CD8-positive, alpha-beta memory T cell (primary cell): ENCODE measurements at regions not wholly inside any gene's neighbourhood (a gene's known extent, or its start where the extent isn't known, plus 50 kb on each side); places are given as distances from the start of the nearest gene placed in this dataset.

Experiments used
- CTCF ChIA-PET: fragments of 350-600 bp; sonication (Branson Sonifier 250); formaldehyde crosslinking; loops from one replicate; lab custom pipeline; 2021; ENCODE audit warnings: antibody characterized with exemption; lab: Charles Lee
- POLR2A ChIA-PET: fragments of 350-600 bp; sonication (Branson Sonifier 250); formaldehyde crosslinking; loops from one replicate; lab custom pipeline; 2021; ENCODE audit warnings: antibody characterized with exemption; lab: Charles Lee
- DNase-seq, 5 donors: peaks; one replicate each; pipeline versions ENCODE4 v3.0.0 to v3.0.0-alpha.2; 2020 to 2022; ENCODE audit warnings: mixed read lengths in 1 of 5
- H3K27ac ChIP-seq: one replicate; pipeline ENCODE4 v1.7.0; 2013; ENCODE audit warnings: low read depth, mild to moderate bottlenecking, low read length, moderate library complexity
- H3K27me3 ChIP-seq: 2 replicates; pipeline ENCODE4 v1.7.0; 2013; ENCODE audit warnings: low read length, mild to moderate bottlenecking; ENCODE audit not compliant: insufficient read depth, poor library complexity, severe bottlenecking
- H3K36me3 ChIP-seq: 2 replicates; pipeline ENCODE4 v1.7.0; 2013; ENCODE audit warnings: mild to moderate bottlenecking, low read length, moderate library complexity; ENCODE audit not compliant: insufficient read depth
- H3K4me1 ChIP-seq: 2 replicates; pipeline ENCODE4 v1.7.0; 2013; ENCODE audit warnings: mild to moderate bottlenecking, low read length, moderate library complexity; ENCODE audit not compliant: insufficient read depth
- H3K4me3 ChIP-seq: 2 replicates; pipeline ENCODE4 v1.7.0; 2013; ENCODE audit warnings: mild to moderate bottlenecking, low read length
- H3K9me3 ChIP-seq: 2 replicates; pipeline ENCODE4 v1.7.0; 2013; ENCODE audit warnings: mild to moderate bottlenecking, low read length
- H3K27ac Mint-ChIP-seq, 8 donors: one replicate each; pipeline ENCODE4 v1.8.0; 2020 to 2021; ENCODE audit warnings: mixed read lengths in 8 of 8, mild to moderate bottlenecking in 6 of 8, inconsistent platforms in 3 of 8, moderate library complexity in 3 of 8
- H3K27me3 Mint-ChIP-seq, 2 donors: one replicate each; pipeline ENCODE4 v1.8.0; 2020 to 2021; ENCODE audit warnings: mixed read lengths in 2 of 2, mild to moderate bottlenecking in 1 of 2, moderate library complexity in 1 of 2
- H3K36me3 Mint-ChIP-seq, 3 donors: one replicate each; pipeline ENCODE4 v1.8.0; 2020 to 2021; ENCODE audit warnings: mixed read lengths in 3 of 3, inconsistent platforms in 1 of 3, mild to moderate bottlenecking in 1 of 3
- H3K4me1 Mint-ChIP-seq, 3 donors: one replicate each; pipeline ENCODE4 v1.8.0; 2020 to 2021; ENCODE audit warnings: mixed read lengths in 3 of 3, inconsistent platforms in 1 of 3, mild to moderate bottlenecking in 1 of 3
- H3K4me3 Mint-ChIP-seq, 7 donors: one replicate each; pipeline ENCODE4 v1.8.0; 2020 to 2021; ENCODE audit warnings: mixed read lengths in 7 of 7, mild to moderate bottlenecking in 6 of 7, moderate library complexity in 4 of 7, inconsistent platforms in 2 of 7
- H3K9me3 Mint-ChIP-seq, 5 donors: one replicate each; pipeline ENCODE4 v1.8.0; 2020 to 2022; ENCODE audit warnings: mixed read lengths in 5 of 5, mild to moderate bottlenecking in 3 of 5, moderate library complexity in 2 of 5, inconsistent platforms in 1 of 5

DNA sequence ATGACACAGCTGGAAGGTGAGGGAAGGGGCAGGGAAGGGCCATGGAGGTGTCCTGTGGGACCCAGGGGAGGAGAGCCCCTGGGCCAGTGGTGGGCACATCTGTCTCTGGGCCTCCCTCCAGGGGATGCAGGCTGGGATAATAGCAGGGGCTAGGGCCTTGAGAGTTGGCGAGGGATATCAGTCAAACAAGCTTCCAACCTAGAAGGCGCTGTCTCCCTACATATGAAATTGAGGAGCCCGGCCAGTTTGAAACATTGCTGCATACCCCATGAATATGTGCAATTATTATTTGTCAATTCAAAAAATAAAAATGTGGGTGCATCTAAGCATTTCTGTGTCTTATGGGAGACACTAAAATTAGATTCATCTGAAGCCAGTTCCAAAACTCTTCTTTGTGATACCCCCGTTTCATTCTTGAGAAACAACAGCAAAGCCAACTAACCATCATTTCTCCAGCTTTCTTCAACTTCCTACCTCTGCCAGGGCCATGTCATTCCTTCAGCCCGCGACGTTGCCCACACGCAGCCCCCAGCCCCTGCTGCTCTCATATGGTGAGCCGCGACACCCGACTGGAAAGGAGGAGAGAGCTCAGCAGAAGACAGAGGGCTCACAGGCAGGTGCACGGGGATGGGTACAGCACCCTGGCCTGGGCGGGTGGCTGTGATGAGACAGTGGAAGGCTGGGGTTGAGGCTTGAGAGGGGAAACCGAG is 418.7 kb downstream of the GLRX3 start:
- H3K4me3 Mint-ChIP-seq: no peak overlapping the region
- H3K27ac Mint-ChIP-seq: no peak overlapping the region
- H3K4me3 ChIP-seq: no peak overlapping the region
- no peaks in the 10 kb centered on the region for H3K4me1 ChIP-seq
- peaks cover 0 to 2% of the 10 kb centered on the region in 2 donors for H3K27me3 Mint-ChIP-seq
- POLR2A ChIA-PET: no interaction called here
- no peaks in the 10 kb centered on the region for H3K36me3 ChIP-seq
- CTCF ChIA-PET: no interaction called here
- no peak overlapping the region for H3K27ac ChIP-seq
- H3K27me3 ChIP-seq: no peaks in the 10 kb centered on the region
- no peak for DNase-seq
- no peaks in the 10 kb centered on the region for H3K36me3 Mint-ChIP-seq
- H3K9me3 Mint-ChIP-seq: peaks cover 0 to under 1% (median 0%) of the 10 kb centered on the region in 5 donors
- H3K4me1 Mint-ChIP-seq: no peaks in the 10 kb centered on the region
- no peaks in the 10 kb centered on the region for H3K9me3 ChIP-seq

DNA sequence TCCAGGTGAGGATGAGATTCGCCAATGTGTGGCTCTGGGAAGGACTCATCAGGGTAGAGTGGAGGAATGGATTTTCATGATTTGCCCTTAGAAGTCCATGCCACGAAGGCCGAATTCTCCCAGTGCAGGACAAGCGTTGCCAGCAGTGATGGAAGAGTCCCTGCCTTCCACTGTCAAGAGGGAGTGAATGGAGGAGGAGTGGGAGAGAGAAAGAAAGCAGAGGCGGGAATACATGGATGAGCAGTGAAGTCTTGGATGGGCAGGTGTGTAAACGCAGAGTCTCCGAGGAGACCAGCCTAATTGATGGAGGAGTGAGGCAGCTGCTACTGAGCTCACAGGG is 419.2 kb downstream of the GLRX3 start:
- Mint-ChIP-seq H3K4me1 (no peaks in the 10 kb centered on the region), H3K36me3 (no peaks in the 10 kb centered on the region), H3K27ac (no peak overlapping the region), H3K9me3 (no peaks in the 10 kb centered on the region), H3K27me3 (peaks cover 0 to 2% of the 10 kb centered on the region in 2 donors), H3K4me3 (no peak overlapping the region)
- no peak for DNase-seq
- no peaks in the 10 kb centered on the region for H3K27me3 ChIP-seq
- H3K4me3 ChIP-seq: no peak overlapping the region
- H3K9me3 ChIP-seq: no peaks in the 10 kb centered on the region
- POLR2A ChIA-PET: no interaction called here
- no peak overlapping the region for H3K27ac ChIP-seq
- no peaks in the 10 kb centered on the region for H3K36me3 ChIP-seq
- CTCF ChIA-PET: no interaction called here
- H3K4me1 ChIP-seq: no peaks in the 10 kb centered on the region

DNA sequence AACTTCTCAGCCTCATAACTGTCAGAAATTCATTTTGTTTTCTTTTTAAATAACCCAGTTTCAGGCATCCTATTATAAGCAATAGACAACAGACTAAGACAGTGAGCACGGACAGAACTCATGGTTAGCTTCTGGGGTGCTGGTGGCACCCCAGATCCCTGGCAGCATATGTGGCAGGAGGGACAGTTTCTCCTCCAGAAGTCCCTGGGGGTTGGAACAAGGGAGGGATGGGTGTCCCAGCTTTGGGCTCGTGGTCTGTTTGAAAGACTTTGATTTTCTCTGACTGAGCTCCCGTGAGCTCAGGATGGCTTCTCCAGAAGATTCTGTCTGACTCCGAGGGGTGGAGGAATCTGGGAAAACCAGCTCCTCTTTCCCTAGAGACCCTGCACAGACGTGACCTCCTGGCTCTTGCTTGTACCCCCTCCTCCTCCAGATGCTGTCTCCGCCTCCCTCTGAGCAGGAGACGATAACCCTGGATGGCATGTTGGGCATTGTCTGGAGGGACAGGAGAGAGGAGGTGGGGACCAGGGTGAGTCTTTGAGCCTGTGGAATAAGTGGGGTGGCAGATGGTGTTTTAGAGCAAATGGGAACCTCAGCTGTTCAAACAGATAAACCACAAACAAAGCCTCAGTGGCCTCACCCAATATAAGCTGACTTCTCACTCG is 421.1 kb downstream of the GLRX3 start:
- Histone ChIP-seq H3K27me3 (no peaks in the 10 kb centered on the region), H3K4me3 (no peak overlapping the region), H3K9me3 (no peaks in the 10 kb centered on the region), H3K36me3 (no peaks in the 10 kb centered on the region), H3K27ac (no peak overlapping the region), H3K4me1 (no peaks in the 10 kb centered on the region)
- ChIA-PET CTCF (no interaction called here), POLR2A (no interaction called here)
- Mint-ChIP-seq H3K36me3 (no peaks in the 10 kb centered on the region), H3K27ac (no peak overlapping the region), H3K4me3 (no peak overlapping the region), H3K9me3 (no peaks in the 10 kb centered on the region), H3K4me1 (no peaks in the 10 kb centered on the region), H3K27me3 (peaks cover 0 to 2% of the 10 kb centered on the region in 2 donors)
- DNase-seq: no peak

DNA sequence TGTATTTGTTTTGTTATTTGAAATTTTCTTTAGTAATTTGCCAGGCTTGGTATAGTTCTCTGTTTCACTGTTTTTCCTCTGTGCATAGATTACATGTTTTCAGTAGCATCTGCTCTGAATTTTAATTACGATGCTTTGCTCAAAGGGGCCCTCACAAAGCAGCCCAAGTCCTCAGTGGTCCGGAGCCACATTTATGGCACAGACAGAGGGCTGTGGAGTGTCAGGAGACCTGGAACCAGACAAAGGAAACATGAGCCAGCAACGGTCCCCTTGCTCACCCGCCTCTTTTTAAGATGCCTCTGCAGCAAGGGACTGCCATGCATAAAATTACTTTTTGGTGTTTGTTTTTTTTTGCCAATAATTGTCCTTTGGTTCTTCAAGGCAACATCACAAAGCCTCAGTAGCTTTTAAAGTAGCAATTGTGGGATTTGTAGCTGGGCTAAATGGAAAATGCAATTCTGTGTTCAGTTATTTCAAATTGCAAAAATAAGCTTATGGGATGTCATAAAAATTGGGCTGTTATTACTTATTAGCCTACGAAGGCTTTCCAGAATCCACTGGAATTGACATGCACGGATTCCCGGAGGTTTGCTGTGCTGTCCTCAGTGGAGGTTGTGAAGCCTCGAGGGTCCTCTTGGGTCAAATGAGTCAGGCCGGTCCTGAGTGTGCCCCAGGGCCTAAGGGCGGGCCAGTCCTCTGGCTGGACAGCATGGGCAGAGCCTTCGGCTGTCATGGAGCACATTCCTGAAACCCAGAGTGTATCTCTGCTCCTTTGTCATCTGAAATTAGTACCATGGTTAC is 422.8 kb downstream of the GLRX3 start:
- H3K36me3 ChIP-seq: no peaks in the 10 kb centered on the region
- Mint-ChIP-seq H3K27ac (no peak overlapping the region), H3K36me3 (no peaks in the 10 kb centered on the region), H3K27me3 (peaks cover 0 to 2% of the 10 kb centered on the region in 2 donors), H3K9me3 (no peaks in the 10 kb centered on the region), H3K4me3 (no peak overlapping the region), H3K4me1 (no peaks in the 10 kb centered on the region)
- H3K4me1 ChIP-seq: no peaks in the 10 kb centered on the region
- no peak for DNase-seq
- POLR2A ChIA-PET: no interaction called here
- H3K27ac ChIP-seq: no peak overlapping the region
- no peak overlapping the region for H3K4me3 ChIP-seq
- CTCF ChIA-PET: no interaction called here
- no peaks in the 10 kb centered on the region for H3K9me3 ChIP-seq
- no peaks in the 10 kb centered on the region for H3K27me3 ChIP-seq

DNA sequence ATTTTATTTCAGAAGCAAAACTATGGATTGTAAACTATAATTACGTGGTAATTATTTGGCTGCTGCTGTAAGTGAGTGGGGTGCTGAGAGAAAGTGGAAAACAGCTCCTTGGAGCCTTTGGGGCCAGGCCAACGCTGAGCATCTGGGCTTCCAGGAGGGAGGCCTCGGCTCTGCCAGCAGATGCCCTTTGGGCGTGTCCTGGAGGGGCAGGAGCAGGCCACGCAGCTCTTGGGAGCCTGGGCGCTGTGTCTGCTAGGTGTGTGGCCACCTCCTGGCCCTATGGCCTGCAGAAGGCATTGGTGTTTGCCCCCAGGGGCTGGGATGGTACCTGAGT is 423.3 kb downstream of the GLRX3 start:
- H3K4me1 ChIP-seq: no peaks in the 10 kb centered on the region
- Mint-ChIP-seq H3K27me3 (peaks cover 0 to 2% of the 10 kb centered on the region in 2 donors), H3K4me3 (no peak overlapping the region), H3K36me3 (no peaks in the 10 kb centered on the region), H3K4me1 (no peaks in the 10 kb centered on the region), H3K27ac (no peak overlapping the region), H3K9me3 (peaks cover 0 to 2% (median 0%) of the 10 kb centered on the region in 5 donors)
- no peaks in the 10 kb centered on the region for H3K9me3 ChIP-seq
- POLR2A ChIA-PET: no interaction called here
- CTCF ChIA-PET: no interaction called here
- no peaks in the 10 kb centered on the region for H3K27me3 ChIP-seq
- no peak for DNase-seq
- no peak overlapping the region for H3K4me3 ChIP-seq
- no peak overlapping the region for H3K27ac ChIP-seq
- no peaks in the 10 kb centered on the region for H3K36me3 ChIP-seq

DNA sequence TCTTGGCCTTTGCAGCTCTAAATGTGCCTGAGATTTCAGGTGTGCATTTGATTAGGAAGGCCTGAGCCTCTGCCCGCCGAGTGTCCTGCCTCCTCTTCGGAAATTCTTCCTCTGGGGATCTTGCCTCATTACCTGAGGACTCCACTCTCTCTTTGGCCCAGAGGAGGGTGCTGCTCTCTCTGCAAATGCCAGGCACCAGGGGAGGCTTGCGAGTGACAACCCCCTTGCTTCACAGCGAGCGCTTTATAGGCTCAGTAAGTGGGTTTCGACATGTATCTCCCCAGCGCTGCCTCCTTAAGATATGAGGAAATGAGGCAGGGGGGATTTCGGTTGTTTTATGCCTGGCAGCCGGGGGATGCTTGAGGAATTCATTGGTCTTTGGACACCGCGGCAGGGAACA is 423.9 kb downstream of the GLRX3 start:
- no peak overlapping the region for H3K27ac Mint-ChIP-seq

DNA sequence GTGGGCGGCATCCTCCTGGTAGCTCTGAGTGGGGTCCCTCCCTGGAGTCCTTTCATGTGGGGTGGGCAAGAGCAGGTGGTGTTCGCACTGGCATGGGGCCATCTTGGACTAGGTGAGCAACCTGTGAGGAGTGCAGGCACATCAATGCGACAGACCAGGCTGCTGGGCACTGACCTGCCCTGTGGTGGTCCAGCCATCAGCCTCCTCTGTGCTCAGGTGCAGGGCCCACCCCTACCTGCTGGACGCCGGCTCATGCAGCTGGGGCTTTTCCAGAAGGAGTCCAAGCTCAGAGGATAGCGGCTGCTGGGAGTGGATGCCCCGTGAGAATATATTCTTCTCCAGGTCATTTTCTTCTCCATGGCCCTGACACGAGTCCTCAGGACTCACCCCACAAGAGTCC is 424.4 kb downstream of the GLRX3 start:
- no peaks in the 10 kb centered on the region for H3K36me3 ChIP-seq
- CTCF ChIA-PET: no interaction called here
- H3K4me1 ChIP-seq: no peaks in the 10 kb centered on the region
- no peaks in the 10 kb centered on the region for H3K27me3 ChIP-seq
- H3K27ac Mint-ChIP-seq: no peak overlapping the region
- H3K36me3 Mint-ChIP-seq: no peaks in the 10 kb centered on the region
- H3K27ac ChIP-seq: no peak overlapping the region
- peaks cover 0 to 2% (median 0%) of the 10 kb centered on the region in 5 donors for H3K9me3 Mint-ChIP-seq
- H3K27me3 Mint-ChIP-seq: peaks cover 0 to 2% of the 10 kb centered on the region in 2 donors
- DNase-seq: no peak
- POLR2A ChIA-PET: no interaction called here
- H3K4me1 Mint-ChIP-seq: no peaks in the 10 kb centered on the region
- H3K9me3 ChIP-seq: no peaks in the 10 kb centered on the region
- no peak overlapping the region for H3K4me3 ChIP-seq
- no peak overlapping the region for H3K4me3 Mint-ChIP-seq

More for the DNA sequence above, 423.9 kb downstream of the GLRX3 start:
- POLR2A ChIA-PET: no interaction called here
- H3K27me3 Mint-ChIP-seq: peaks cover 0 to 2% of the 10 kb centered on the region in 2 donors
- CTCF ChIA-PET: no interaction called here
- H3K27ac ChIP-seq: no peak overlapping the region
- H3K36me3 ChIP-seq: no peaks in the 10 kb centered on the region
- no peaks in the 10 kb centered on the region for H3K4me1 Mint-ChIP-seq
- H3K4me3 ChIP-seq: no peak overlapping the region
- no peaks in the 10 kb centered on the region for H3K9me3 ChIP-seq
- peaks cover 0 to 2% (median 0%) of the 10 kb centered on the region in 5 donors for H3K9me3 Mint-ChIP-seq
- H3K36me3 Mint-ChIP-seq: no peaks in the 10 kb centered on the region
- no peaks in the 10 kb centered on the region for H3K4me1 ChIP-seq
- no peak for DNase-seq
- H3K4me3 Mint-ChIP-seq: no peak overlapping the region
- no peaks in the 10 kb centered on the region for H3K27me3 ChIP-seq

DNA sequence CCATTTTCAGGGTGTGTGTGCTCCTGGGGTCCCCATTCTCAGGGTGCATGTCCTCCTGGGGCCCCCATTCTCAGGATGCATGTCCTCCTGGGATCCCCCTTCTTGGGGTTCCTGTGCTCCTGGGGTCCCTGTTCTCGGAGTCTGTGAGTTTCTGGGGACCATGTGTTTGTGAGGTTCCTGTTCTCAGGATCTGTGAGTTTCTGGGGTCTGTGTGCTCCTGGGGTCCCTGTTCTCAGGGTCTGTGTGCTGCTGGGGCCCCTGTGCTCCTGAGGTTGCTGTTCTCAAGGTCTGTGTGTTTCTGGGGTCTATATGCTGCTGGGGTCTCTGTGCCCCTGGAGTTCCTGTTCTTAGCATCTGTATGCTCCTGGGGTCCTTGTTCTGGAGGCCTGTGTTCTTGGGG is 425.5 kb downstream of the GLRX3 start:
- DNase-seq: no peak
- no peaks in the 10 kb centered on the region for H3K4me1 Mint-ChIP-seq
- no peaks in the 10 kb centered on the region for H3K36me3 Mint-ChIP-seq

More for the DNA sequence above, 425.5 kb downstream of the GLRX3 start:
- peaks cover 0 to 4% (median 0%) of the 10 kb centered on the region in 5 donors for H3K9me3 Mint-ChIP-seq
- Histone ChIP-seq H3K36me3 (no peaks in the 10 kb centered on the region), H3K27ac (no peak overlapping the region), H3K4me1 (no peaks in the 10 kb centered on the region), H3K9me3 (no peaks in the 10 kb centered on the region), H3K4me3 (no peak overlapping the region), H3K27me3 (no peaks in the 10 kb centered on the region)
- ChIA-PET CTCF (no interaction called here), POLR2A (no interaction called here)
- H3K27ac Mint-ChIP-seq: no peak overlapping the region
- no peaks in the 10 kb centered on the region for H3K27me3 Mint-ChIP-seq
- H3K4me3 Mint-ChIP-seq: no peak overlapping the region
